H9 (cell line): ENCODE measurements at regions not wholly inside any gene's neighbourhood (a gene's known extent, or its start where the extent isn't known, plus 50 kb on each side); places are given as distances from the start of the nearest gene placed in this dataset.
A peak's percentile ranks its signal among the peaks of the same experiment; 100 is the strongest.

Experiments
- DNase-seq: peaks from one replicate; pipeline ENCODE4 v3.0.0-alpha.2; 2017
- H2AFZ ChIP-seq: one replicate; pipeline ENCODE4 v1.6.1; 2013; ENCODE audit warnings: mild to moderate bottlenecking, low read length, control low read depth, moderate library complexity
- H2AK5ac ChIP-seq: 2 replicates; pipeline ENCODE4 v1.6.1; 2013; ENCODE audit warnings: low read length, control low read depth, mixed read lengths; ENCODE audit not compliant: insufficient read length
- H2BK120ac ChIP-seq: one replicate; pipeline ENCODE4 v1.6.1; 2013; ENCODE audit warnings: low read depth, mild to moderate bottlenecking, low read length, control low read depth, inconsistent platforms; ENCODE audit not compliant: poor library complexity, severe bottlenecking
- H2BK12ac ChIP-seq: 2 replicates; pipeline ENCODE4 v1.6.1; 2013; ENCODE audit warnings: low read length, control low read depth, mixed read lengths, low read depth; ENCODE audit not compliant: insufficient read length
- H2BK15ac ChIP-seq: 2 replicates; pipeline ENCODE4 v1.6.1; 2013; ENCODE audit warnings: low read depth, low read length, control low read depth
- H2BK20ac ChIP-seq: one replicate; pipeline ENCODE4 v1.6.1; 2013; ENCODE audit warnings: low read depth, mild to moderate bottlenecking, low read length, control low read depth, inconsistent platforms; ENCODE audit not compliant: poor library complexity, severe bottlenecking
- H2BK5ac ChIP-seq: 2 replicates; pipeline ENCODE4 v1.6.1; 2013; ENCODE audit warnings: low read length, control low read depth, mixed read lengths; ENCODE audit not compliant: insufficient read length
- H3K14ac ChIP-seq: 2 replicates; pipeline ENCODE4 v1.6.1; 2013; ENCODE audit warnings: low read length, control low read depth; ENCODE audit not compliant: insufficient read depth
- H3K18ac ChIP-seq: 2 replicates; pipeline ENCODE4 v1.6.1; 2013; ENCODE audit warnings: low read depth, mild to moderate bottlenecking, mixed read lengths, low read length, control low read depth; ENCODE audit not compliant: insufficient read length
- H3K23ac ChIP-seq: 2 replicates; pipeline ENCODE4 v1.6.1; 2013; ENCODE audit warnings: low read length, control low read depth, mixed read lengths, low read depth; ENCODE audit not compliant: insufficient read length
- H3K23me2 ChIP-seq: 2 replicates; pipeline ENCODE4 v1.6.1; 2013; ENCODE audit warnings: low read depth, mild to moderate bottlenecking, mixed read lengths, low read length, control low read depth; ENCODE audit not compliant: insufficient read length, poor library complexity, severe bottlenecking
- H3K27ac ChIP-seq: 2 replicates; pipeline ENCODE4 v1.5.1; 2013; ENCODE audit warnings: low read length, control low read depth, mixed read lengths, low read depth; ENCODE audit not compliant: insufficient read length
- H3K27me3 ChIP-seq: 2 replicates; pipeline ENCODE4 v1.6.1; 2013; ENCODE audit warnings: low read length, control low read depth, inconsistent platforms; ENCODE audit not compliant: insufficient read depth
- H3K4ac ChIP-seq: 2 replicates; pipeline ENCODE4 v1.6.1; 2013; ENCODE audit warnings: low read depth, mild to moderate bottlenecking, control low read depth, inconsistent platforms, low read length, moderate library complexity
- H3K4me1 ChIP-seq: 2 replicates; pipeline ENCODE4 v1.6.1; 2013; ENCODE audit warnings: low read length, control low read depth, inconsistent platforms; ENCODE audit not compliant: insufficient read depth
- H3K4me2 ChIP-seq: 2 replicates; pipeline ENCODE4 v1.6.1; 2013; ENCODE audit warnings: low read length, control low read depth, mixed read lengths; ENCODE audit not compliant: insufficient read length, insufficient read depth
- H3K56ac ChIP-seq: 2 replicates; pipeline ENCODE4 v1.6.1; 2013; ENCODE audit warnings: low read depth, mild to moderate bottlenecking, mixed read lengths, low read length, control low read depth; ENCODE audit not compliant: insufficient read length
- H3K79me1 ChIP-seq: 2 replicates; pipeline ENCODE4 v1.6.1; 2013; ENCODE audit warnings: low read depth, mild to moderate bottlenecking, moderate library complexity, low read length, control low read depth, inconsistent platforms; ENCODE audit not compliant: insufficient read depth, poor library complexity, severe bottlenecking
- H3K79me2 ChIP-seq: 2 replicates; pipeline ENCODE4 v1.6.1; 2013; ENCODE audit warnings: low read length, control low read depth, inconsistent platforms; ENCODE audit not compliant: insufficient read depth
- H3K9ac ChIP-seq: 2 replicates; pipeline ENCODE4 v1.6.1; 2013; ENCODE audit warnings: low read length, control low read depth, mixed read lengths; ENCODE audit not compliant: insufficient read length; ENCODE audit errors: extremely low read depth
- H3K9me3 ChIP-seq: one replicate; pipeline ENCODE4 v1.6.1; 2013; ENCODE audit warnings: low read depth, low read length, inconsistent platforms; ENCODE audit not compliant: control insufficient read depth
- H3T11ph ChIP-seq: one replicate; pipeline ENCODE4 v1.6.1; 2013; ENCODE audit warnings: mild to moderate bottlenecking, low read length, control low read depth, inconsistent platforms
- H4K20me1 ChIP-seq: one replicate; pipeline ENCODE4 v1.6.1; 2013; ENCODE audit not compliant: control insufficient read depth, insufficient read length, insufficient read depth
- H4K5ac ChIP-seq: 2 replicates; pipeline ENCODE4 v1.6.1; 2013; ENCODE audit warnings: low read depth, mild to moderate bottlenecking, mixed read lengths, low read length, control low read depth; ENCODE audit not compliant: insufficient read length
- H4K8ac ChIP-seq: replicated peaks from 2 replicates; pipeline ENCODE4 v1.6.1; 2013; ENCODE audit warnings: low read length, control low read depth, mixed read lengths, low read depth; ENCODE audit not compliant: insufficient read length
- H4K91ac ChIP-seq: 2 replicates; pipeline ENCODE4 v1.6.1; 2013; ENCODE audit warnings: low read depth, mild to moderate bottlenecking, moderate library complexity, mixed read lengths, low read length, control low read depth; ENCODE audit not compliant: insufficient read length
- H3K27ac Mint-ChIP-seq, 3 experiments: 2 replicates in 2 of 3; 3 replicates in 1 of 3; pipeline ENCODE4 v1.8.0; 2020 to 2021; ENCODE audit warnings: mixed read lengths in 3 of 3, mild to moderate bottlenecking in 1 of 3, moderate library complexity in 1 of 3
- H3K27me3 Mint-ChIP-seq: 2 replicates; pipeline ENCODE4 v1.8.0; 2021; ENCODE audit warnings: low read depth, mild to moderate bottlenecking, moderate library complexity, mixed read lengths
- H3K36me3 Mint-ChIP-seq, 3 experiments: 2 replicates in 2 of 3; 3 replicates in 1 of 3; pipeline ENCODE4 v1.8.0; 2020 to 2021; ENCODE audit warnings: low read depth in 3 of 3, mixed read lengths in 3 of 3; ENCODE audit not compliant: insufficient read depth in 1 of 3
- H3K4me1 Mint-ChIP-seq, 2 experiments: 2 replicates each; pipeline ENCODE4 v1.8.0; 2020; ENCODE audit warnings: mixed read lengths in 2 of 2
- H3K4me3 Mint-ChIP-seq, 2 experiments: 2 replicates in 1 of 2; 3 replicates in 1 of 2; pipeline ENCODE4 v1.8.0; 2020 to 2021; ENCODE audit warnings: mild to moderate bottlenecking in 2 of 2, mixed read lengths in 2 of 2, moderate library complexity in 1 of 2
- H3K9me3 Mint-ChIP-seq, 2 experiments: 2 replicates in 1 of 2; 3 replicates in 1 of 2; pipeline ENCODE4 v1.8.0; 2020; ENCODE audit warnings: mild to moderate bottlenecking in 2 of 2, mixed read lengths in 2 of 2, moderate library complexity in 1 of 2
- CTCF ChIP-seq: fragments of 200-600 bp; sonication (generic); conservative IDR thresholded peaks from 3 replicates; pipeline ENCODE4 v1.8.0; 2021; ENCODE audit warnings: antibody characterized with exemption, mild to moderate bottlenecking
- WGBS: extraction: QIAGEN DNeasy Blood & Tissue Kit; methylation state at CpG from one replicate; pipeline ENCODE4 v1.1.7; 2013; ENCODE audit warnings: missing lambda C conversion rate, low lambda C conversion rate, mixed read lengths; ENCODE audit not compliant: insufficient read length; ENCODE audit errors: extremely low coverage; 5-methylcytosine and 5-hydroxymethylcytosine counted together

DNA sequence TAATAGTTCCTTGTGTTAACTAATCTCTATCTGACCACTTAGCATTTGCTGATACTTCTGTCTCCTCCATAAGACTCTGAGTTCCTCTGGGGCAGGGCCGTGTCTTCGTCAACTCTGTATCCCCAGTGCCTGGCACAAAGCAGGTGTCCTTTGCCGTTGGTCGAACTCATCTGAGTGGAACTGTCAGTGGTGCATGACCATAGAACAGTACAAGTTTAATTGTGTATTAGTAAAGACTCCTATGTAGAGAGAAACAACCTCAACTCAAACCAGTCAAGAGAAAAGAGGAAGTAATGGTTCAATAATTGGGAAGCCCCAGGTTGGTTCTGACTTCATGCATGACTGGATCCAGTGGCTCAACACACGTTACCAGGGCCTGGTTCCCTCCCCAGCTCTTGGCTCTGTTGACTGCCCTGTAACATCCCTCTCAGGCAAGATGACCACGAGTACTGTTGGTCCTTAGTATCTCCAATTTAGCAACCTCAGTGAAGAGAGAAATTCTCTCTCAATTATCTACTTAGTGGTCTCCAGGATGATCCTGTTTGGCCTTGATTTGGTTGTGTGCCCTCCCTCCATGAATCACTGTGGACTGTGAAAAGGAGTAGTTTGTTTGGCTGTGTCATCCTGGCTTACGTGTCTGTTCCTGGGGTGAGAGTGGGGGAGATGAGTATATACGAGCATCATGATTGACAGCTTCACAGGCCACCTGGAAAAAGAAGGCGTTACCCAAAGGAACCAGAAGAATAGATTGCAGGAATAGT lies 58.5 kb upstream of the MSH6 start:
- no peaks in the 10 kb centered on the region for H3K27me3 ChIP-seq
- Mint-ChIP-seq H3K9me3 (peaks cover 0 to 2% of the 10 kb centered on the region in 2 experiments; a peak in 1 of 5 replicates), H3K27me3 (no peaks in the 10 kb centered on the region), H3K4me1 (peaks cover 19 to 21% of the 10 kb centered on the region in 2 experiments), H3K36me3 (peaks cover 0 to 7% (median 2%) of the 10 kb centered on the region in 3 experiments; a peak in 5 of 7 replicates), H3K4me3 (no peak overlapping the region), H3K27ac (0 out of 7 replicates have a peak overlapping the region, but pooled peaks of 1 of the 3 experiments have one; percentile 39)
- no peak overlapping the region for H2AFZ ChIP-seq
- H3K23ac ChIP-seq, result no peak overlapping the region
- H3T11ph ChIP-seq, result no peak overlapping the region
- H4K5ac ChIP-seq, result no peak overlapping the region
- H4K91ac ChIP-seq, result no peak overlapping the region
- H3K18ac ChIP-seq, result no peak overlapping the region
- no peaks in the 10 kb centered on the region for H3K79me2 ChIP-seq
- H3K4ac ChIP-seq, result no peak overlapping the region
- no peak overlapping the region for H3K56ac ChIP-seq
- no CpG with 5 or more reads among the region's 9 CpGs for WGBS
- DNase-seq, result no peak
- H2BK12ac ChIP-seq, result no peak overlapping the region
- H2AK5ac ChIP-seq, result no peak overlapping the region
- H3K79me1 ChIP-seq, result no peaks in the 10 kb centered on the region
- TF ChIP-seq CTCF, result no peak
- no peak overlapping the region for H3K27ac ChIP-seq
- H3K14ac ChIP-seq, result no peak overlapping the region
- H4K8ac ChIP-seq, result no peak overlapping the region
- no peak overlapping the region for H2BK20ac ChIP-seq
- no peak overlapping the region for H2BK5ac ChIP-seq
- H3K4me1 ChIP-seq, result no peaks in the 10 kb centered on the region
- no peaks in the 10 kb centered on the region for H3K23me2 ChIP-seq
- H3K4me2 ChIP-seq, result no peak overlapping the region
- H2BK15ac ChIP-seq, result no peak overlapping the region
- no peaks in the 10 kb centered on the region for H3K9me3 ChIP-seq
- H3K9ac ChIP-seq, result no peak overlapping the region
- H4K20me1 ChIP-seq, result no peaks in the 10 kb centered on the region
- H2BK120ac ChIP-seq, result no peak overlapping the region
